GM23248 (cell line): ENCODE measurements at regions not wholly inside any gene's neighbourhood (a gene's known extent, or its start where the extent isn't known, plus 50 kb on each side); places are given as distances from the start of the nearest gene placed in this dataset.

Source experiments
- EZH2 ChIP-seq: fragments of 200-600 bp; sonication (generic); IDR thresholded peaks from 2 replicates; pipeline ENCODE4 v1.6.1; 2018; ENCODE audit warnings: antibody characterized with exemption, mild to moderate bottlenecking; ENCODE audit not compliant: insufficient read depth, poor library complexity, severe bottlenecking
- EZH2phosphoT487 ChIP-seq: fragments of 200-600 bp; sonication (generic); IDR thresholded peaks from 2 replicates; pipeline ENCODE4 v1.6.1; 2018; ENCODE audit warnings: antibody characterized with exemption, moderate library complexity, mild to moderate bottlenecking, low read depth; ENCODE audit not compliant: insufficient read depth

DNA sequence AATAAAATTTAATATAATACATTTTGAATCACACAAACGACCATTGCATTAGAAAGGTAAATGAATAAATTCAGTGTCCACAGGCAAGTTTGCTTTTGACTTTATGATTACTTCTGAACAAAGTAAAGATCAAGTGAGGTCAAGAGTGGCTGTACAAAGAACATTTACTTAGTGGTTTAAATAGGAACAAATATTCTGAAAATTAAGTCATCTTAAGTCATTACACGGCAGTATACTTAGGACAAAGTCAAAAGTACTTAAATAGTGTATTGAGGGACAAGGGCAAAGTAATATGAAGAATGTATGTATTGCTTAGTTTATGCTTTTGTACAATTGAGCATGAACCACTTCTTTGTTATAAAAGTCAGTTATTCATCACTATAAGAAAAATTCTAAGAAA is 1511.2 kb upstream of the CDH9 start:
- no peak for TF ChIP-seq EZH2
- no peak for TF ChIP-seq EZH2phosphoT487
